CD8-positive, alpha-beta memory T cell (primary cell): ENCODE measurements at regions not wholly inside any gene's neighbourhood (a gene's known extent, or its start where the extent isn't known, plus 50 kb on each side); places are given as distances from the start of the nearest gene placed in this dataset.

ENCODE experiments used
- CTCF ChIA-PET: fragments of 350-600 bp; sonication (Branson Sonifier 250); formaldehyde crosslinking; loops from one replicate; lab custom pipeline; 2021; ENCODE audit warnings: antibody characterized with exemption; lab: Charles Lee
- POLR2A ChIA-PET: fragments of 350-600 bp; sonication (Branson Sonifier 250); formaldehyde crosslinking; loops from one replicate; lab custom pipeline; 2021; ENCODE audit warnings: antibody characterized with exemption; lab: Charles Lee
- DNase-seq, 5 donors: peaks; one replicate each; pipeline versions ENCODE4 v3.0.0 to v3.0.0-alpha.2; 2020 to 2022; ENCODE audit warnings: mixed read lengths in 1 of 5
- H3K27ac ChIP-seq: one replicate; pipeline ENCODE4 v1.7.0; 2013; ENCODE audit warnings: low read depth, mild to moderate bottlenecking, low read length, moderate library complexity
- H3K27me3 ChIP-seq: 2 replicates; pipeline ENCODE4 v1.7.0; 2013; ENCODE audit warnings: low read length, mild to moderate bottlenecking; ENCODE audit not compliant: insufficient read depth, poor library complexity, severe bottlenecking
- H3K36me3 ChIP-seq: 2 replicates; pipeline ENCODE4 v1.7.0; 2013; ENCODE audit warnings: mild to moderate bottlenecking, low read length, moderate library complexity; ENCODE audit not compliant: insufficient read depth
- H3K4me1 ChIP-seq: 2 replicates; pipeline ENCODE4 v1.7.0; 2013; ENCODE audit warnings: mild to moderate bottlenecking, low read length, moderate library complexity; ENCODE audit not compliant: insufficient read depth
- H3K4me3 ChIP-seq: 2 replicates; pipeline ENCODE4 v1.7.0; 2013; ENCODE audit warnings: mild to moderate bottlenecking, low read length
- H3K9me3 ChIP-seq: 2 replicates; pipeline ENCODE4 v1.7.0; 2013; ENCODE audit warnings: mild to moderate bottlenecking, low read length
- H3K27ac Mint-ChIP-seq, 8 donors: one replicate each; pipeline ENCODE4 v1.8.0; 2020 to 2021; ENCODE audit warnings: mixed read lengths in 8 of 8, mild to moderate bottlenecking in 6 of 8, inconsistent platforms in 3 of 8, moderate library complexity in 3 of 8
- H3K27me3 Mint-ChIP-seq, 2 donors: one replicate each; pipeline ENCODE4 v1.8.0; 2020 to 2021; ENCODE audit warnings: mixed read lengths in 2 of 2, mild to moderate bottlenecking in 1 of 2, moderate library complexity in 1 of 2
- H3K36me3 Mint-ChIP-seq, 3 donors: one replicate each; pipeline ENCODE4 v1.8.0; 2020 to 2021; ENCODE audit warnings: mixed read lengths in 3 of 3, inconsistent platforms in 1 of 3, mild to moderate bottlenecking in 1 of 3
- H3K4me1 Mint-ChIP-seq, 3 donors: one replicate each; pipeline ENCODE4 v1.8.0; 2020 to 2021; ENCODE audit warnings: mixed read lengths in 3 of 3, inconsistent platforms in 1 of 3, mild to moderate bottlenecking in 1 of 3
- H3K4me3 Mint-ChIP-seq, 7 donors: one replicate each; pipeline ENCODE4 v1.8.0; 2020 to 2021; ENCODE audit warnings: mixed read lengths in 7 of 7, mild to moderate bottlenecking in 6 of 7, moderate library complexity in 4 of 7, inconsistent platforms in 2 of 7
- H3K9me3 Mint-ChIP-seq, 5 donors: one replicate each; pipeline ENCODE4 v1.8.0; 2020 to 2022; ENCODE audit warnings: mixed read lengths in 5 of 5, mild to moderate bottlenecking in 3 of 5, moderate library complexity in 2 of 5, inconsistent platforms in 1 of 5

DNA sequence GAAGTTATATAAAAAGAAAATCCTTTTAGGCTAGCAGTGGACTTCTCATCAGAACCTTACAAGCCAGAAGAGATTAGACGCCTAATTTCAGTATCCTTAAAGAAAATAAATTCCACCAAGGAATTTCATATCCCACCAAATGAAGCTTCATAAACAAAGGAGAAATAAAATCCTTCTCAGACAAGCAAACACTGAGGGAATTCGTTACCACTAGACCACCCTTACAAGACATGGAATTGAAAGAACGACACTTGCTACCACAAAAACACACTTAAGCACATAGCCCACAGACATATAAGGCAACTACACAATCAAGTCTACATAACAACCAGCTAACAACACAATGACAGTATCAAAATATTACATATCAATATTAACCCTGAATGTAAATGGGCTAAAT lies 299.2 kb downstream of the TOX3 start:
- Histone ChIP-seq H3K9me3 (no peaks in the 10 kb centered on the region), H3K27me3 (no peaks in the 10 kb centered on the region), H3K4me3 (no peak overlapping the region), H3K36me3 (no peaks in the 10 kb centered on the region), H3K27ac (no peak overlapping the region), H3K4me1 (no peaks in the 10 kb centered on the region)
- DNase-seq: no peak
- H3K36me3 Mint-ChIP-seq: no peaks in the 10 kb centered on the region
- no peak overlapping the region for H3K27ac Mint-ChIP-seq
- ChIA-PET POLR2A (no interaction called here), CTCF (interaction anchor here (1.1 kb wide), 1 partner anchor 8 kb away, joined by 3 read pairs; no protein-coding TSS in a partner anchor)
- peaks cover 8 to 17% (median 15%) of the 10 kb centered on the region in 5 donors for H3K9me3 Mint-ChIP-seq
- no peak overlapping the region for H3K4me3 Mint-ChIP-seq
- H3K4me1 Mint-ChIP-seq: no peaks in the 10 kb centered on the region
- no peaks in the 10 kb centered on the region for H3K27me3 Mint-ChIP-seq

DNA sequence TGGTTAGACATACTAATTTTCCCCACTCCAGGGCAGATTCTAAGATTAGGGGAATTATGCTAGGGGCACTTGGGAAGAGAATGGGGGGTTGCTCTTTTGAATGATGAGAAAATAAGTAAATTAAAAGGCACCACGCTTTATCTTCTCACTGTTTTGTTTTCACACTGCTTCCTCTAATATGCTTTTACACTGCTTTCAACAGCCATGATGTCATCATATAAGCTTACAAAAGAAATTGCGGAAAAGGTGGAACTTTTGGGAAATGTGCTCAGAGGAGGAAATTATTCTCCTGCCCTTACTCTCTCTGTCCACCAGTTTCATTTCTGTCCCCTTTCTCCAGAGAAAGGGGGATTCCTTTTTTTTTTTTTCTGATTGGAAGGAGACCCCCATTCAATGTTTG lies 308.2 kb downstream of the TOX3 start:
- Mint-ChIP-seq H3K27ac (no peak overlapping the region), H3K4me3 (no peak overlapping the region), H3K27me3 (no peaks in the 10 kb centered on the region), H3K36me3 (no peaks in the 10 kb centered on the region), H3K9me3 (peaks cover 0 to 3% (median 0%) of the 10 kb centered on the region in 5 donors), H3K4me1 (no peaks in the 10 kb centered on the region)
- Histone ChIP-seq H3K4me1 (no peaks in the 10 kb centered on the region), H3K4me3 (no peak overlapping the region), H3K27me3 (no peaks in the 10 kb centered on the region), H3K27ac (no peak overlapping the region), H3K9me3 (no peaks in the 10 kb centered on the region), H3K36me3 (no peaks in the 10 kb centered on the region)
- ChIA-PET CTCF (interaction anchor here (1.0 kb wide), 1 partner anchor 47 kb away, joined by 4 read pairs; no protein-coding TSS in a partner anchor), POLR2A (no interaction called here)
- DNase-seq: no peak

DNA sequence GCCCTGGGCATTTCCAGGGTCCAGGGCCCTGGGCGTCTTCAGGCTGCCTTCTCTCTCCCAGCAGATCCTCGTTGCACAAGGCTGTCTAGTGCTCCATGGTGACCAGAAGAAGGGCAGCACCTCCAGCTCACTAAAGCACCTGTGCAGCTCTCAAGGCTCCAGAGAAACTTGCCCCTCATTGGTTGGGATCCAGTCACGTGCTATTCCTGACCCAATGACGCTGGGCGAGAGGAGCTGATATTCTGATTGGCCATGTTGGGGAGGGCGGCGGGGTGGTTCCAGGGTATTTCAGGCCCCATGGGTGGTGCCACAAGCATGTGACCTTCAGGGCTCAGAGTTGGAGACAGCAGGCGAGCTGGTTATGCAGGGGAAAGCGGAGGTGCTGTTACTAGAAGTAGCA lies 309.1 kb downstream of the TOX3 start:
- no peak for DNase-seq
- ChIA-PET CTCF (no interaction called here), POLR2A (no interaction called here)
- no peaks in the 10 kb centered on the region for H3K27me3 Mint-ChIP-seq
- no peak overlapping the region for H3K4me3 Mint-ChIP-seq
- Histone ChIP-seq H3K9me3 (no peaks in the 10 kb centered on the region), H3K4me3 (no peak overlapping the region), H3K27me3 (no peaks in the 10 kb centered on the region), H3K4me1 (no peaks in the 10 kb centered on the region), H3K27ac (no peak overlapping the region), H3K36me3 (no peaks in the 10 kb centered on the region)
- peaks cover 0 to 3% (median 0%) of the 10 kb centered on the region in 5 donors for H3K9me3 Mint-ChIP-seq
- H3K36me3 Mint-ChIP-seq: no peaks in the 10 kb centered on the region
- no peak overlapping the region for H3K27ac Mint-ChIP-seq
- no peaks in the 10 kb centered on the region for H3K4me1 Mint-ChIP-seq

DNA sequence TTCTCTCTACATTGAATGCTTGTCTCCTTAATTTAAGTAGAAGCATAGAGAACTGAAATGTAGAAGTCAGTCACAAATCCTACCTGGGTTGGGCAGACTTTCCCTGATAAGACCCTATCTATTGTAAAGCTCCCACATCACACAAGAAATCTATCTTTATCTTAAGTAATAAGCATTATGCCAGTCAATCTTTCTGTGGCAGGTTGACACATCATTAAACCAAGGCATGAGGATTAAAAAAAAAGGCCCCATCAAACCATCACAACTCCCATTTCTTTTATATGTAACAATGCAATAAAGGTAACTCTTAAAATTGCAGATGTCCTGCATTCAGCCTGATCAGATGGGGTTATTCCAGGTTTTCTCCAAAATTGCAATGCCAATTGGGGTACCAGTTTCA lies 311.8 kb downstream of the TOX3 start:
- no peak for DNase-seq
- CTCF ChIA-PET: no interaction called here

DNA sequence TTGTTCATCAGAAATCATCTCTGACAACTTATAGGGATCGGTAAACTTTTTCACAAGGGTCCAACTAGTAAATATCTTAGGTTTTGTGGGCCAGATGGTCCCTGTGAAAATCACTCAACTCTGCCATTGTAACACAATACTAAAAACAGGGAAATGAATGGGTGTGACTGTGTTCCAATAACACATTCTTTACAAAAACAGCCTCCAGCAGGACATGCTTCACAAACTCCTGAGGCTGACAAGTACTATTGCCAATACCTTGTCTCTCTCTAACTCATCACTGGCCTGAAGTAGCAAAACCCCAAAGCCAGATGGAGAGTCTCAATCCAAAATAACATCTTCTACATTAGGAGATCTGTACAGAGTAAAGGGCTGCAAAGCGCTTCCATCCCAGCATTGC lies 312.3 kb downstream of the TOX3 start:
- DNase-seq: no peak
- POLR2A ChIA-PET: no interaction called here
- Mint-ChIP-seq H3K27me3 (no peaks in the 10 kb centered on the region), H3K4me3 (no peak overlapping the region), H3K4me1 (no peaks in the 10 kb centered on the region), H3K36me3 (no peaks in the 10 kb centered on the region), H3K9me3 (peaks cover 0 to 3% (median 0%) of the 10 kb centered on the region in 5 donors), H3K27ac (no peak overlapping the region)
- H3K27me3 ChIP-seq: no peaks in the 10 kb centered on the region
- no peaks in the 10 kb centered on the region for H3K9me3 ChIP-seq
- H3K4me1 ChIP-seq: no peaks in the 10 kb centered on the region
- CTCF ChIA-PET: no interaction called here
- no peaks in the 10 kb centered on the region for H3K36me3 ChIP-seq
- H3K4me3 ChIP-seq: no peak overlapping the region
- H3K27ac ChIP-seq: no peak overlapping the region

More for the DNA sequence above, 311.8 kb downstream of the TOX3 start:
- Histone ChIP-seq H3K27me3 (no peaks in the 10 kb centered on the region), H3K4me3 (no peak overlapping the region), H3K27ac (no peak overlapping the region), H3K4me1 (no peaks in the 10 kb centered on the region), H3K9me3 (no peaks in the 10 kb centered on the region), H3K36me3 (no peaks in the 10 kb centered on the region)
- Mint-ChIP-seq H3K36me3 (no peaks in the 10 kb centered on the region), H3K4me3 (no peak overlapping the region), H3K4me1 (no peaks in the 10 kb centered on the region), H3K27ac (no peak overlapping the region), H3K27me3 (no peaks in the 10 kb centered on the region), H3K9me3 (peaks cover 0 to 3% (median 0%) of the 10 kb centered on the region in 5 donors)
- POLR2A ChIA-PET: no interaction called here

DNA sequence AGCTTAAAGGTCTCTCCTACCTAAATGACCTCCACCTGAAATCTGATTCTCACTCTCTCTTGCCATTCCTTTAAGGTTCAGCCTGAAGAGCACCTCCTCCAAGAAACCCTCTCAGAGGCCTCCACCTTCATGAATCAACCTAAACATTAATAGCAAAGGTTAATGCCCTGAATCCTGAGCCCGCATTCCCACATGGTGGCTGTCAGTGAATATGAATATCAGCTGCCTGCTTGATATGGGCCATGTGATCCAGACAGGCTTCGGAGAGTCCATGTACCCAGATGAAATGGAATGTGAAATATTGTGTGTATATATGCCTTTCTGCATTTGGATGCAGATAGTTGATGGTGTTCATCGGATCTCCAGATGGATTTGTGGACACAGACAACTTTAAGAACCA lies 317.5 kb downstream of the TOX3 start:
- no peak overlapping the region for H3K27ac ChIP-seq
- no peak overlapping the region for H3K27ac Mint-ChIP-seq
- POLR2A ChIA-PET: no interaction called here

DNA sequence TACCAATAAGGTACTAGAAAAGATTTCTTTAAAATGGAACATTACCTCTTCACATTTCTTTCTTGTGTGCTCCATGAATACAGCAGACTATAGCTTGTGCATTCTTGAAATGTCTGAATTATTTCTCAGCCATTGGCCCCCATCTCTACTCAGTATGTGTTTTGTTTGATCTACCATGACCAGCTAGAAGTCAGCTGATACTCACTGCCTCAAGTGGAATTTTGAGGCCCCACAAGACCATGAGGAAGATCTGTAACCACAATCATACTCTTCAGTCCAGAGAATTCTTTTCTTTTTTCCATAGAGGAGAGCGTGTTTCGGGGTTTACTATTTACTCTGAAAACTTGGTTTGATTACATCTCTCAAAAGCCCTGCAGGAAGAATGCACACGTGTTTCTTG lies 319.1 kb downstream of the TOX3 start:
- H3K36me3 Mint-ChIP-seq: no peaks in the 10 kb centered on the region
- H3K4me3 ChIP-seq: no peak overlapping the region

More for the DNA sequence above, 317.5 kb downstream of the TOX3 start:
- no peak for DNase-seq
- no peaks in the 10 kb centered on the region for H3K27me3 ChIP-seq
- H3K36me3 Mint-ChIP-seq: no peaks in the 10 kb centered on the region
- H3K9me3 Mint-ChIP-seq: peaks cover 0 to 4% (median 0%) of the 10 kb centered on the region in 5 donors
- CTCF ChIA-PET: no interaction called here
- H3K4me1 ChIP-seq: no peaks in the 10 kb centered on the region
- H3K27me3 Mint-ChIP-seq: no peaks in the 10 kb centered on the region
- H3K36me3 ChIP-seq: no peaks in the 10 kb centered on the region
- H3K4me1 Mint-ChIP-seq: no peaks in the 10 kb centered on the region
- H3K9me3 ChIP-seq: no peaks in the 10 kb centered on the region
- no peak overlapping the region for H3K4me3 Mint-ChIP-seq
- H3K4me3 ChIP-seq: no peak overlapping the region

DNA sequence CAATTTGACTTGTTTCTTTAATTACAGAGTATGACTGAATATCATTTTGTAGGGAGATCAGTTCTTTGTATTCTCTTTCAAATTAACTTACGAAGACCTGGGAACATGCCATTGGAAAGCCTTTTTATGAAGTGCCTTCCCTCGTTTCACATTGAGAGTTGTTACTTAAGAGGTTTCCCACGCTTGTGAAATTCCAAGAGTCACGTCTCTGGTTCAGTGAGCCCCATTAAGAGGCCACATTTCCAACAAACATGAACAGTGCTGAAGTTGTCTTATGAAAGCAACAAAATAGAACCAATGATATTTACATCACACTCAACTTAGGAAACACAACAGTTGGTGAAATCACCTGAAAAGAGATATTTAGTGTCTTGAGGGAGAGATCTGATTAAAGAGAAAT lies 334.1 kb downstream of the TOX3 start:
- H3K27ac Mint-ChIP-seq: no peak overlapping the region
- H3K36me3 Mint-ChIP-seq: no peaks in the 10 kb centered on the region
- H3K4me1 ChIP-seq: no peaks in the 10 kb centered on the region
- ChIA-PET CTCF (no interaction called here), POLR2A (no interaction called here)
- H3K27ac ChIP-seq: no peak overlapping the region
- H3K27me3 Mint-ChIP-seq: no peaks in the 10 kb centered on the region
- H3K9me3 ChIP-seq: no peaks in the 10 kb centered on the region
- no peaks in the 10 kb centered on the region for H3K36me3 ChIP-seq
- no peak for DNase-seq
- H3K27me3 ChIP-seq: no peaks in the 10 kb centered on the region
- H3K4me3 ChIP-seq: no peak overlapping the region
- H3K4me3 Mint-ChIP-seq: no peak overlapping the region
- H3K9me3 Mint-ChIP-seq: peaks cover 4 to 6% (median 6%) of the 10 kb centered on the region in 5 donors
- H3K4me1 Mint-ChIP-seq: no peaks in the 10 kb centered on the region

More for the DNA sequence above, 319.1 kb downstream of the TOX3 start:
- no peaks in the 10 kb centered on the region for H3K36me3 ChIP-seq
- no peaks in the 10 kb centered on the region for H3K27me3 ChIP-seq
- no peaks in the 10 kb centered on the region for H3K9me3 ChIP-seq
- Mint-ChIP-seq H3K9me3 (peaks cover 0 to 9% (median 0%) of the 10 kb centered on the region in 5 donors), H3K27ac (no peak overlapping the region), H3K4me3 (no peak overlapping the region), H3K27me3 (no peaks in the 10 kb centered on the region), H3K4me1 (no peaks in the 10 kb centered on the region)
- H3K4me1 ChIP-seq: no peaks in the 10 kb centered on the region
- H3K27ac ChIP-seq: no peak overlapping the region
- POLR2A ChIA-PET: no interaction called here
- no peak for DNase-seq
- CTCF ChIA-PET: no interaction called here

DNA sequence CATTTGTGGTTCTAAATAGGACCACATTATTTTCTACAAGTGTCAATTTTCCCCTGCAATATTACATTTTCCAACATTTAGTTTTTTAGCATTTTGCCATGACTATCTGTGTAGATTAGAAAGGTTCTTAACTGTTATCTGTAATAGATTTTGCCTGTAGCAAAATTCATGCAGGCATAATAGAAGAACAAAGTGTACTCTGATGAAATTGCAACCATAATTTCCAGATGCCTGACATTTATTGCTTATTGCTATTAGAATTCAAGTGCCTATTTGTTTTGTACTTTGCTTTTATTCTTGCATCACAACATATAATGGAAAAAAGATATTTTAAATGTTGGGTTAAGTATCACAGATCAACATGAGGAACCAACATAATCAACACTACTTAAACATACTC lies 337.7 kb downstream of the TOX3 start:
- H3K36me3 Mint-ChIP-seq: no peaks in the 10 kb centered on the region
- H3K36me3 ChIP-seq: no peaks in the 10 kb centered on the region
- no peaks in the 10 kb centered on the region for H3K4me1 ChIP-seq
- no peaks in the 10 kb centered on the region for H3K9me3 ChIP-seq
- no peak overlapping the region for H3K4me3 Mint-ChIP-seq
- no peak overlapping the region for H3K4me3 ChIP-seq
- POLR2A ChIA-PET: no interaction called here
- CTCF ChIA-PET: no interaction called here
- H3K4me1 Mint-ChIP-seq: no peaks in the 10 kb centered on the region
- no peaks in the 10 kb centered on the region for H3K27me3 ChIP-seq
- peaks cover 0 to 3% (median 2%) of the 10 kb centered on the region in 5 donors for H3K9me3 Mint-ChIP-seq
- DNase-seq: no peak
- no peak overlapping the region for H3K27ac ChIP-seq
- H3K27ac Mint-ChIP-seq: no peak overlapping the region
- H3K27me3 Mint-ChIP-seq: peaks cover 0 to 4% of the 10 kb centered on the region in 2 donors
